BJ (cell line): ENCODE measurements at regions not wholly inside any gene's neighbourhood (a gene's known extent, or its start where the extent isn't known, plus 50 kb on each side); places are given as distances from the start of the nearest gene placed in this dataset.

Experiments
- CTCF ChIA-PET: fragments of 350-600 bp; formaldehyde crosslinking; extraction: SDS; loops from one replicate; lab custom pipeline; 2021; ENCODE audit warnings: antibody characterized with exemption, inconsistent platforms; lab: Yijun Ruan, JAX
- POLR2A ChIA-PET: fragments of 300-600 bp; sonication (Branson Sonifier 250); formaldehyde crosslinking; extraction: SDS; loops from one replicate; lab custom pipeline; 2021; ENCODE audit warnings: antibody characterized with exemption; lab: Charles Lee
- DNase-seq: peaks from one replicate; pipeline ENCODE4 v3.0.0-alpha.2; 2011; ENCODE audit warnings: low read depth
- H3K27me3 ChIP-seq: 2 replicates; pipeline ENCODE4 v1.6.0; 2011; ENCODE audit warnings: low read length; ENCODE audit not compliant: control insufficient read depth, insufficient read depth
- H3K36me3 ChIP-seq: 2 replicates; pipeline ENCODE4 v1.5.1; 2011; ENCODE audit warnings: low read length; ENCODE audit not compliant: control insufficient read depth, insufficient read depth
- H3K4me3 ChIP-seq: 2 replicates; pipeline ENCODE4 v1.5.1; 2011; ENCODE audit warnings: low read depth, mild to moderate bottlenecking, control low read depth, low read length
- TF ChIP-seq, protein P1 (sequence below): IDR thresholded peaks from 2 replicates; pipeline ENCODE4 v1.5.1; 2011; ENCODE audit warnings: low read depth, mild to moderate bottlenecking, control low read depth, inconsistent platforms, low read length, moderate library complexity; ENCODE audit not compliant: insufficient read depth

DNA sequence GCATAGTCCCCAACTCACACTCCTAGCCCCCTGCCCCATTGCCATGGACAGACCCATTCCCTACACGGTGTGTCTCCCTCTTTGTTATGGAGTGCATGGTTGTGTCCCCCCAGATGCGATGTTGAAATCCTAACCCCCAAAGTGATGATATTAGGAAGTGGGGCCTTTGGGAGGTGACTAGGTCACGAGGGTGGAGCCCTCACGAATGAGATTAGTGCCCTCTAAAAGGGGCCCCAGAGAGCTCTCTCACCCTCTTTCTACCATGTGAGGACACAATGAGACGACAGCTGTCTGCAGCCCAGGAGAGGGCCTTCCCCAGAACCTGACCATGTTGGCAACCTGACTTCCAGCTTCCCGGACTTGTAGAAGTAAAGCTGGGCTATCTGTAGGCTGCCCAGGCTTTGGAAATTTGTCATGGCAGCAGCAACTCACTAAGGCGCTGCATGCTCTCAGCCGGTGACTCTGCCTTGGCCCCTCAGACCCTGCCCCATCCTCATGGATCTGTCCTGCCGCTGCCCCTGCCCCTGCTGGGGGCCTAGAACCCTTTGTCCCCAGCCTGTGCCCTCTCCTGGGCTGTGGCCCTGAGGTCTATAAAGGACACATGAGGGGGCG, 318.1 kb upstream of the RTL1 start:
- no peaks in the 10 kb centered on the region for H3K36me3 ChIP-seq
- POLR2A ChIA-PET: no interaction called here
- no peak for DNase-seq
- TF ChIP-seq, protein P1, sequence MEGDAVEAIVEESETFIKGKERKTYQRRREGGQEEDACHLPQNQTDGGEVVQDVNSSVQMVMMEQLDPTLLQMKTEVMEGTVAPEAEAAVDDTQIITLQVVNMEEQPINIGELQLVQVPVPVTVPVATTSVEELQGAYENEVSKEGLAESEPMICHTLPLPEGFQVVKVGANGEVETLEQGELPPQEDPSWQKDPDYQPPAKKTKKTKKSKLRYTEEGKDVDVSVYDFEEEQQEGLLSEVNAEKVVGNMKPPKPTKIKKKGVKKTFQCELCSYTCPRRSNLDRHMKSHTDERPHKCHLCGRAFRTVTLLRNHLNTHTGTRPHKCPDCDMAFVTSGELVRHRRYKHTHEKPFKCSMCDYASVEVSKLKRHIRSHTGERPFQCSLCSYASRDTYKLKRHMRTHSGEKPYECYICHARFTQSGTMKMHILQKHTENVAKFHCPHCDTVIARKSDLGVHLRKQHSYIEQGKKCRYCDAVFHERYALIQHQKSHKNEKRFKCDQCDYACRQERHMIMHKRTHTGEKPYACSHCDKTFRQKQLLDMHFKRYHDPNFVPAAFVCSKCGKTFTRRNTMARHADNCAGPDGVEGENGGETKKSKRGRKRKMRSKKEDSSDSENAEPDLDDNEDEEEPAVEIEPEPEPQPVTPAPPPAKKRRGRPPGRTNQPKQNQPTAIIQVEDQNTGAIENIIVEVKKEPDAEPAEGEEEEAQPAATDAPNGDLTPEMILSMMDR: no peak
- CTCF ChIA-PET: interaction anchor here (2.6 kb wide), 1 partner anchor 14 kb away, joined by 9 read pairs; no protein-coding TSS in a partner anchor
- H3K4me3 ChIP-seq: no peak overlapping the region
- peaks cover 3% of the 10 kb centered on the region; the same call in 1 of the 2 replicates for H3K27me3 ChIP-seq

DNA sequence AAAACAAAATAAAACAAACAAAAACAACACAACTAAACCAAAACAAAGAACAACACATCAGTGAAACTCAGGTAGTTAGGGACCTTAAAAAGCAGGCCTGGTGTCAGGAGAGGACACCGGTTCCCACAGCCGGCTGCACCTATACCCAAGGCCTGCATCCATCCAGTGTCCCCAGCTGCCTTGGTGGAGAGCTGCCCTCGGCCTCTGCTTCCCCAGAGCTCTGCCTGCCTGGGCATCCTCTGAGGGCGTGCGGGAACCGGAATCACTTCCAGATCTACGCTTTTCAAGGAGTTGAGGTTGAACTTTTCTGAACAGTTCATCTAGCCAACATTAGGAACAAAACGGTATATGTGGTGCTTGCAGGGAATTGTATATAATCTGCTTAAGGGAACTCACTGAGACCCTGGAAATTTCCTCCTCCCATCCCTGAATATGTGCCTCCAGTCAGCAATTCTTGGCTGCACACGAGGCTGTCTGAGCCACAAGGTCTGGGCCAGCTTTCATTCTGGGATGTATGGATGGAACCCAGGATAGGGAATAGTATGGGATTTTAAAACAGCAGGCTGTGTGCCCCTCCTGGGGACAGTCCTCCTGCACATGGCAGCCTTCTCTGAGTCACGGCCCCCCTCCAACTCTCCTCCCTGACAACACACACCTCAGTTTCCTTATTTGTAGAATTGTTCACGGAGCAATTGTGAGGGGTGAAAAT, 319.0 kb upstream of the RTL1 start:
- H3K36me3 ChIP-seq: no peaks in the 10 kb centered on the region
- ChIA-PET CTCF (interaction anchor here (2.6 kb wide), 1 partner anchor 13 kb away, joined by 9 read pairs; no protein-coding TSS in a partner anchor), POLR2A (no interaction called here)
- no peak for DNase-seq
- TF ChIP-seq, protein P1: no peak
- no peak overlapping the region for H3K4me3 ChIP-seq
- H3K27me3 ChIP-seq: no peaks in the 10 kb centered on the region

DNA sequence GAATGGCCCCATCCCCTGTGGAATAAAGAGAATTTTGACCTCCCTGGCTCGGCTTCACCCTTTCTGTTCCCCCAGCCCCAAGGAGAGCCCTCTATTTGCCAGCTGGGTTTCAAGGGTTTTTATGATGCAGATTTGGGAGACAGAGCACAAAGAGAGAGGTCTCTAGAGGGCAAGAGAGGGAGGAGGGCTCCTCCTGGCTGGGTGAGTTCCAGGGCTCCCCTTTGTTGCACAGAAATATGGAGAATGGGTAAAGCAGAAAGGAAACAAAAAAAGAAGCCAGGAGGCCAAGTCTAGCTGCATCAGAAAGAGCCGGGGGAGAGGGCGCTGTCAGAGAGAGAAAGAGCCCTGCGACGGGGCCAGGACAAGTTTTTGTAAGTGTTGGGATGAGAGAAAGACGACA, 319.6 kb upstream of the RTL1 start:
- no peak overlapping the region for H3K4me3 ChIP-seq
- CTCF ChIA-PET: interaction anchor here (2.6 kb wide), 1 partner anchor 12 kb away, joined by 9 read pairs; no protein-coding TSS in a partner anchor
- no peaks in the 10 kb centered on the region for H3K27me3 ChIP-seq
- POLR2A ChIA-PET: no interaction called here
- H3K36me3 ChIP-seq: no peaks in the 10 kb centered on the region
- DNase-seq: no peak
- TF ChIP-seq, protein P1: no peak

DNA sequence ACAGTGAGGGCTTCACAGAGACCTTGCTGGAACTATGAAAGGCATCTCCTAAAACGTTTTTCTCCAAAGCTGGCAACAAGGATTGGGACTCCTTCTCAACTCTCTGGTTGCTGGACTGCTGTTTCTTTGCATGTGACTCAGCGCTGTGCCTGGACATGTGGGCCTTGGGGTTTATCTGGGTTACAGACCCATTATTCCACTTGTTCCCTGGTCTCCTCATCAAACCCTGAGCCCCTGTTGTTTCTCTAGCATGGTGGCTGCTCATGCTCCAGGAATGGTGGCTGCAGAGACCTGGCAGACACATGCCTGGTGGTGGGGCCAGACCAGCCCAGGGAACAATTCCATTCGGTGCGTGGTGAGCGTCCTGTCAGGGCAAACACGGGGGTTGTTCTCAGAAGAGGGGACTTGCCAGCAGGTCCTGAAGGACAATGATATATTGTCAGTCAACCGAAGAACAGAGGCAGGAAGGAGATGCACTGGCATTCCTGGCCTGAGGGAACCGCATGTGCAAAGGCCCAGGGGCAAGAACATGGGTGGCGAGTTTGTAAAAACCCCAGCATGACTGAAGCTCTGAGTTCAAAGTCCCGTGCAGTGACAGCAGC, 320.1 kb upstream of the RTL1 start:
- H3K36me3 ChIP-seq: no peaks in the 10 kb centered on the region
- CTCF ChIA-PET: interaction anchor here (2.6 kb wide), 1 partner anchor 12 kb away, joined by 9 read pairs; no protein-coding TSS in a partner anchor
- H3K27me3 ChIP-seq: no peaks in the 10 kb centered on the region
- DNase-seq: no peak
- POLR2A ChIA-PET: no interaction called here
- TF ChIP-seq, protein P1: no peak
- H3K4me3 ChIP-seq: no peak overlapping the region
